Fibroblast of mammary gland (primary cell): ENCODE measurements at regions not wholly inside any gene's neighbourhood (a gene's known extent, or its start where the extent isn't known, plus 50 kb on each side); places are given as distances from the start of the nearest gene placed in this dataset.

ENCODE experiments used
- DNase-seq: peaks from one replicate; pipeline ENCODE4 v3.0.0-alpha.2; 2010; ENCODE audit warnings: low read depth
- H3K4me3 ChIP-seq: 2 replicates; pipeline ENCODE4 v1.5.1; 2011; ENCODE audit warnings: low read depth, mild to moderate bottlenecking, low read length, moderate library complexity; ENCODE audit not compliant: control insufficient read depth
- TF ChIP-seq, protein P1 (sequence below): conservative IDR thresholded peaks from 2 replicates; pipeline ENCODE4 v1.5.1; 2011; ENCODE audit warnings: low read depth, low read length, inconsistent platforms; ENCODE audit not compliant: control insufficient read depth, insufficient read depth

DNA sequence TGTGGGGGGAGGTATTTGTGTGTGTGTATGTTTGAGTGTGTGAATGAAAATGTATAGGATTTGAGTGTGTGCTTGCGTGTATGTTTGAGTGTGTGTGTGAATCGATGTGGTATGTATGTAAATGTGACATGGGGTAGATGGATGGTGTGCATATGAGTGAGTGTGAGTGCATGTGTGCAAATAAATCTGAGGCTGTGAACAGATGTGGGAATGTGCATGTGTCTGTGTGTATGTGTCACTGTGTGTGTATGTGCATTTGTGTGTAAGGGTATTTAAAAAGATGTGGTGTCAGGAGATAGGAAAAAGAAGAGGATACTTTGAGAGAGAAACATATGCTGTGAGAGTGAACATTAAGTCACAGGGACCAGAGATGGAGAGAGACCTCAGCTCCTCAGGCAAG lies 539.6 kb downstream of the MED13L start:
- no peak for DNase-seq
- H3K4me3 ChIP-seq, result no peak overlapping the region
- TF ChIP-seq, protein P1, sequence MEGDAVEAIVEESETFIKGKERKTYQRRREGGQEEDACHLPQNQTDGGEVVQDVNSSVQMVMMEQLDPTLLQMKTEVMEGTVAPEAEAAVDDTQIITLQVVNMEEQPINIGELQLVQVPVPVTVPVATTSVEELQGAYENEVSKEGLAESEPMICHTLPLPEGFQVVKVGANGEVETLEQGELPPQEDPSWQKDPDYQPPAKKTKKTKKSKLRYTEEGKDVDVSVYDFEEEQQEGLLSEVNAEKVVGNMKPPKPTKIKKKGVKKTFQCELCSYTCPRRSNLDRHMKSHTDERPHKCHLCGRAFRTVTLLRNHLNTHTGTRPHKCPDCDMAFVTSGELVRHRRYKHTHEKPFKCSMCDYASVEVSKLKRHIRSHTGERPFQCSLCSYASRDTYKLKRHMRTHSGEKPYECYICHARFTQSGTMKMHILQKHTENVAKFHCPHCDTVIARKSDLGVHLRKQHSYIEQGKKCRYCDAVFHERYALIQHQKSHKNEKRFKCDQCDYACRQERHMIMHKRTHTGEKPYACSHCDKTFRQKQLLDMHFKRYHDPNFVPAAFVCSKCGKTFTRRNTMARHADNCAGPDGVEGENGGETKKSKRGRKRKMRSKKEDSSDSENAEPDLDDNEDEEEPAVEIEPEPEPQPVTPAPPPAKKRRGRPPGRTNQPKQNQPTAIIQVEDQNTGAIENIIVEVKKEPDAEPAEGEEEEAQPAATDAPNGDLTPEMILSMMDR, result no peak

DNA sequence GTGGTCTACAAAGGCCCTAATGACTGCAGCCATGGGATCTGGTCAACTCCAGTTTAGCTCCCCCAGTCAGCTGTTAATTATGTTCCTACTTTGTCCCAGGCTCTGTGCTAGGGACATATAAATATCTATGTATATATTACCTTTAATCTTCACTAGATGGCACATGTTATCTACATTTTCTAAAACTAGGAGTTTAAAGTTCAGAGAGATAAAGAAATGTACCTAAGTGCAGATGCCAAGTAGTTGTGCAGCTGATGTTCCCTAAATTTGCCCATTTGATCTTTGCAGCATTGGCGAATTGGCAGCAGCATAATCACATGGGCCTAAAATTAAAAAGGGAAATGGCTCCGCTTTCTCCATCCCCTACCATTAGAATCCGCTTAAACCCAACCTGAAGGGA lies 541.1 kb downstream of the MED13L start:
- TF ChIP-seq, protein P1, result no peak
- H3K4me3 ChIP-seq, result no peak overlapping the region
- no peak for DNase-seq

DNA sequence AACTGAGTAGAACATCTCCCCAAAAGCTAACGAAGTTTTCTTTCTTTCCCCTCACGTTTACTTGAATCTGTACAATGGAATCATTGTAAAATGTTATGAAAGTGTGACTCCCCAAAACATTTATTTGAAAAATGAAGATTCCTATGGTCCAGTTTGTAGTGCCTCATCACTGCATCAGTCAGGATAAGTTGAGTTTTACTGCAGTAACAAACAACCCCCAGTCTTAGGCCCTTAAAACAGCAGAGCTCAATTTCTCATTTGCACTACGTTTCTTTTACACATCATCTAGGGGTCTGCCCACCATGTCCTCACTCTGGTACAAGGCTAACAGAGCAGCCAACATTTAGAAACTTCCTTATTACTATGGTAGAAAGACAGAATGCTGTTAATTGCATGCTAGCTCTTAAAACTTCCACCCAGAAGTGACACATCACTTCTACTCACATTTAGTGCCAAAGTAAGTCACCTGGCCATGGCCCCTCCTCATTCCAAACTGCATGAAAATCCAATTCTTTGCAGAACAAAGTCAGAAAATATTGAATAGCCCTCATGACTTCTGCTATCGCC lies 546.4 kb downstream of the MED13L start:
- TF ChIP-seq, protein P1, result no peak
- H3K4me3 ChIP-seq, result no peak overlapping the region
- DNase-seq, result no peak

DNA sequence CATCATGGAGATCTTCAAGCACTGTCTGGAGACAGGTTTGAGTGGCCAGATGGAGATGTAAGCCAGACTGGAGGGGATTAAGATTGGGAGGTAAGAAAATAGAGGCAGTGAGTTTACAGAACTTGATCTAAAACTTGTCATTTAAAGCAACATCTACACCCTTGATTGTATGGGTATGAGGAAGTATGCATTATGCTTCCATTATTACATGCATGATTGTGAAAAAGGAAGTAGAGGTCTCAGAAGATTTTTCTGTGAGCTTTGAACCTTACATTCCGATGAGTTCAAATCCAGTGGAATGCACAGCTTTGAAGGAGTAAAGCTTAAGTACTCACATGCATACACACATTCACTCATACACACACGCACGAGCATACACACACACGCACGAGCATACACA lies 550.8 kb downstream of the MED13L start:
- no peak overlapping the region for H3K4me3 ChIP-seq
- TF ChIP-seq, protein P1, result no peak
- no peak for DNase-seq

DNA sequence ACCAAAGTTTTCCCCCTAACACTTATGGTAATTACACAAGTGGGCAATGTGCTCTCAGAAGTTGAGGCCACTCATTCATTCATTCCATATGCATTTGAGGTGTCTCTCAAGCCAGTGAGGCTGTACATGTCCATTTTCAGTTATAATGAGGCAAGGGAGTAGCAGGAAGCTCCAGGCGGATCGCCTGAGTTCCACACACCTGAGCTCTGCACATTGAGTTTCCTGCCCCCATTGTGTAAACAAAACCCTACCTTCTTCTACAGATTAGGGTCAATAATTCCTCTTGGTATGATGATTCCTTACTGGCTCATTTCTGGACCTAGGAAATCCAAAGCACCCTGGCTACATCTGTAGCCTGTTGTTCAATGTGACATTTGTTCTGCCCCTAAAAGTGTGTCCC lies 555.3 kb downstream of the MED13L start:
- DNase-seq, result no peak
- TF ChIP-seq, protein P1, result no peak
- no peak overlapping the region for H3K4me3 ChIP-seq

DNA sequence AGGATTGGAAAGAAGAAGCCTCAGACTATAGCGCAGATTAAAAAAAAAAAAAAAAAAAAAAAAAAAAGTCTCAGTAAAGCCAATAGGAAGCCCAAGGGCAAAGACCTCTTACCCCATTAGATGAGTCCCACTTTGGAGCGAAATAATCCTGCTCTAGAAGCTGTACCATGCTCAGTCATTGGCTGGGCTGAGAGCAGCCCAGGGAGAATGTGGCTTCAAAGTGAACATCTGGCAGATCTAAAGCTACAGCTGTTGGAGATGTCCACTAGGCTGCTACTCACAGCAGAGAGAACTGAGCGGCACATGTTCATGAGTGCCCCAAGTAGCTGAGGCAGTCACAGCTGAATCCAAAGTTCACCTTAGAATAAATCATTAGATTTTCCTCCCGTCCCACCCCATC lies 560.9 kb downstream of the MED13L start:
- no peak for DNase-seq
- H3K4me3 ChIP-seq, result no peak overlapping the region
- TF ChIP-seq, protein P1, result no peak

DNA sequence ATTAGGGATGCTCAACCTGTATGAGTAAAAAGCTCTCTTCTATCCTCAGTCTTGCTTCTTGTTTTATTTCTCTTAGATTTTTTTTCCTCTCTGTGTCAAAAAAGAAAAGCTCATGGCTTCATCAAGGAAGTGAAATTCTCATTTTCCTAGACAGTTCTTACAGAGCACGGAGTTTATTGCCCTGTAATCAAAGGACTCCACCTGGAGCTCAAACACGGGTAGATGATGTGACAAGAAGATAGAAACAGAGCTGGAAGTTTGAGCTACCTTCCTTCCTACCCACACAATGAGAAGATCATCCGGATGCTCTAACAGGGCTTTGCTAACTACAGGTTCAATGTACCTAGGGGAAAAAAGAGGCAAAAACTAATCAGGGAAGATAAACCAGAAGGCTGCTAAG lies 564.8 kb downstream of the MED13L start:
- DNase-seq, result no peak
- TF ChIP-seq, protein P1, result no peak
- no peak overlapping the region for H3K4me3 ChIP-seq
